Activated CD8-positive, alpha-beta T cell treated with anti-CD3 and anti-CD28 coated beads, Interleukin-2, amount 10 ng/mL, durations not matched to agents 7 days and 5 days (primary cell): ENCODE measurements at regions not wholly inside any gene's neighbourhood (a gene's known extent, or its start where the extent isn't known, plus 50 kb on each side); places are given as distances from the start of the nearest gene placed in this dataset.
"Not testable (repeated sequence)": the region's sequence is repeated elsewhere in the genome, so short reads cannot be mapped to it uniquely, and the experiment has no call there.

Source experiments
- ATAC-seq: fragments of 150-1000 bp; cut with Tn5 transposase; one replicate; pipeline ENCODE4 v1.10.0; 2021; ENCODE audit warnings: moderate library complexity
- CTCF ChIA-PET: fragments of 350-600 bp; sonication (Branson Sonifier 250); formaldehyde crosslinking; loops from one replicate; lab custom pipeline; 2021; ENCODE audit warnings: antibody characterized with exemption; lab: Charles Lee
- POLR2A ChIA-PET: fragments of 350-600 bp; sonication (Branson Sonifier 250); formaldehyde crosslinking; loops from one replicate; lab custom pipeline; 2021; ENCODE audit warnings: antibody characterized with exemption; lab: Charles Lee
- DNase-seq: peaks from one replicate; pipeline ENCODE4 v3.0.0-alpha.2; 2020
- H3K27ac Mint-ChIP-seq: one replicate; pipeline ENCODE4 v1.8.0; 2021; ENCODE audit warnings: mild to moderate bottlenecking, mixed read lengths
- H3K27me3 Mint-ChIP-seq: one replicate; pipeline ENCODE4 v1.8.0; 2021; ENCODE audit warnings: low read depth, mixed read lengths
- H3K36me3 Mint-ChIP-seq: one replicate; pipeline ENCODE4 v1.8.0; 2021; ENCODE audit warnings: low read depth, mixed read lengths
- H3K4me1 Mint-ChIP-seq: one replicate; pipeline ENCODE4 v1.8.0; 2021; ENCODE audit warnings: low read depth, mixed read lengths
- H3K4me3 Mint-ChIP-seq: one replicate; pipeline ENCODE4 v1.8.0; 2021; ENCODE audit warnings: mild to moderate bottlenecking, mixed read lengths
- H3K9me3 Mint-ChIP-seq: one replicate; pipeline ENCODE4 v1.8.0; 2022; ENCODE audit warnings: mixed read lengths; ENCODE audit not compliant: insufficient read depth

- no peaks in the 10 kb centered on the region for H3K4me1 Mint-ChIP-seq
- no peaks in the 10 kb centered on the region for H3K36me3 Mint-ChIP-seq
- no peak overlapping the region for H3K27ac Mint-ChIP-seq
- ATAC-seq (no peak), DNase-seq (no peak)
- H3K4me3 Mint-ChIP-seq, result no peak overlapping the region
- no peaks in the 10 kb centered on the region for H3K9me3 Mint-ChIP-seq
- peaks cover 2% of the 10 kb centered on the region for H3K27me3 Mint-ChIP-seq
- ChIA-PET CTCF (no interaction called here), POLR2A (no interaction called here)
Measured at GRCh38 chr2:240374085-240374907, 61.2 kb upstream of the GPC1 start.

DNA sequence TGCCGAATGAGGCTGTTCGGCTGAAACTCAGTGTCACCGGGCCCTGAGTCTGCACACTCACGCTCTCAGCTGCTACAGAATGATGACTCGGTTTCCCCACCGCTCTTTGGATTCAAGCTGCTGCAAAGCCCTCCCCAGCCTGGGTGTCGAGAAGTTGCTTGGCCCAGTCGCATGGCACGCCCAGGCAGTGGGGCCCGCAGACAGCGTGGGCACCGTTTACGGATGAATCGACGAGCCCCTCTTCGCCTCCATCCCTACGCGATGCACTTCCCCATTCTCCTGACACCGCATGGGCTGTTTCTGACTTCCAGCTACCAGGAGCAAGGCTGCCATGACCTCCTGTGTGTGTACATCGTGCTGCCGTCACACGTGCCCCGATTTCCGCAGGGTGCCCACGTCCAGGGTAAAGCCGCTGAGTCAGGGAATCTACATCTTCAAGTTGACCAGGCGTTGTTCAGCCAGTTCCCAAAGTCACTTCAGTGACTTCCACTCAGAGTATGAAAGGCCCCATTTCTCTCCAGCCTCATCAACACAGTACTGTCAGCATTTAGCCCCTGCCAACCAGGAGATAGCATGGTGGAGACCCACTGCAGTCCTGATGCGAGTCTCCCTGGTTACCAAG is 60.3 kb upstream of the GPC1 start:
- CTCF ChIA-PET, result no interaction called here
- Mint-ChIP-seq H3K27me3 (peaks cover 3% of the 10 kb centered on the region), H3K4me3 (no peak overlapping the region), H3K27ac (no peak overlapping the region), H3K36me3 (no peaks in the 10 kb centered on the region), H3K9me3 (no peaks in the 10 kb centered on the region), H3K4me1 (no peaks in the 10 kb centered on the region)
- DNase-seq, result no peak
- ATAC-seq, result no peak
- POLR2A ChIA-PET, result no interaction called here

DNA sequence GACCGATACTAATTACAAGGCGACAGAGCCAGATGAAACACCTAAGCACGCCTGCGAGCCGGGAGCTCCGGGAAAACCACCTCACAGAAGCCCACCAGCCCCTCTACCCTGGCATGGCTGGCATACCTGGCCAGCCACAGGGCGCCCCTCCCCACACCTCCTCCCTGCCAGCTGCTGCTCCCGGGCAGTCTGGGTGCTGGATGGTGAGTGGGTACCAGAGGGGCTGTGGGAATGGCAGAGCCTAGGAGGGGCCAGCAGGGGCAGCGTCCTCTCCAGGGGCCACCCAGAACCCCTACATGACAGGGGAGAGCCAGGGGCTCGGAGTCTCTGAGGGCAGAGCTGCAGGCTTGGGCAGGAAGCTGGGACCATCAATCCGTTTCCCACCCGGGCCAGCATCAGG is 58.7 kb upstream of the GPC1 start:
- POLR2A ChIA-PET, result no interaction called here
- no peak for ATAC-seq

DNA sequence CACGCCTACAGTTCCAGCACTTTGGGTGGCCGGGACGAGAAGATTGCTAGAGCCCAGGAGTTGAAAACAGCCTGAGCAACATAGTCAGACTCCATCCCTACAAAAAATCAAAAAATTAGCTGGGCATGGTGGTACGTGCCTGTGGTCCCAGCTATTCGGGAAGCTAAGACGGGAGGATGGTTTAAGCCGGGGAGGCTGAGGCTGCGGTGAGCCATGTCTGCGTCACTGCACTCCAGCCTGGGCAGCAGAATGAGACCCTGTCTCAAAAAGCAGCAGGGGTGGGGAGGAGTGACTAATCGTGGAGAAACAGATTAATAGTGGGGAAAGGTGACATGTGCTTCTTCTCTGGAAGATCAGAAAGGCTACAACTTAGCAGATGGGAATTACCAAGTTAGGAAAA is 58.1 kb upstream of the GPC1 start:
- POLR2A ChIA-PET, result interaction anchor here (0.6 kb wide), 1 partner anchor 227 kb away, joined by 3 read pairs; no protein-coding TSS in a partner anchor
- no peak for DNase-seq
- H3K27ac Mint-ChIP-seq, result no peak overlapping the region
- peaks cover 5% of the 10 kb centered on the region for H3K27me3 Mint-ChIP-seq
- H3K9me3 Mint-ChIP-seq, result no peaks in the 10 kb centered on the region
- no peak overlapping the region for H3K4me3 Mint-ChIP-seq
- H3K4me1 Mint-ChIP-seq, result no peaks in the 10 kb centered on the region
- no peaks in the 10 kb centered on the region for H3K36me3 Mint-ChIP-seq
- no peak for ATAC-seq
- CTCF ChIA-PET, result no interaction called here

More for the DNA sequence above, 58.7 kb upstream of the GPC1 start:
- H3K4me1 Mint-ChIP-seq, result no peaks in the 10 kb centered on the region
- H3K9me3 Mint-ChIP-seq, result no peaks in the 10 kb centered on the region
- DNase-seq, result no peak
- no peaks in the 10 kb centered on the region for H3K36me3 Mint-ChIP-seq
- no peak overlapping the region for H3K4me3 Mint-ChIP-seq
- no peak overlapping the region for H3K27ac Mint-ChIP-seq
- CTCF ChIA-PET, result no interaction called here
- peaks cover 5% of the 10 kb centered on the region for H3K27me3 Mint-ChIP-seq

- H3K36me3 Mint-ChIP-seq, result no peaks in the 10 kb centered on the region
- POLR2A ChIA-PET, result no interaction called here
- CTCF ChIA-PET, result no interaction called here
- H3K27me3 Mint-ChIP-seq, result peaks cover 5% of the 10 kb centered on the region
- DNase-seq (no peak), ATAC-seq (no peak)
- H3K27ac Mint-ChIP-seq, result no peak overlapping the region
- no peaks in the 10 kb centered on the region for H3K4me1 Mint-ChIP-seq
- no peaks in the 10 kb centered on the region for H3K9me3 Mint-ChIP-seq
- H3K4me3 Mint-ChIP-seq, result no peak overlapping the region
Measured at GRCh38 chr2:240379089-240379636, 56.3 kb upstream of the GPC1 start.

DNA sequence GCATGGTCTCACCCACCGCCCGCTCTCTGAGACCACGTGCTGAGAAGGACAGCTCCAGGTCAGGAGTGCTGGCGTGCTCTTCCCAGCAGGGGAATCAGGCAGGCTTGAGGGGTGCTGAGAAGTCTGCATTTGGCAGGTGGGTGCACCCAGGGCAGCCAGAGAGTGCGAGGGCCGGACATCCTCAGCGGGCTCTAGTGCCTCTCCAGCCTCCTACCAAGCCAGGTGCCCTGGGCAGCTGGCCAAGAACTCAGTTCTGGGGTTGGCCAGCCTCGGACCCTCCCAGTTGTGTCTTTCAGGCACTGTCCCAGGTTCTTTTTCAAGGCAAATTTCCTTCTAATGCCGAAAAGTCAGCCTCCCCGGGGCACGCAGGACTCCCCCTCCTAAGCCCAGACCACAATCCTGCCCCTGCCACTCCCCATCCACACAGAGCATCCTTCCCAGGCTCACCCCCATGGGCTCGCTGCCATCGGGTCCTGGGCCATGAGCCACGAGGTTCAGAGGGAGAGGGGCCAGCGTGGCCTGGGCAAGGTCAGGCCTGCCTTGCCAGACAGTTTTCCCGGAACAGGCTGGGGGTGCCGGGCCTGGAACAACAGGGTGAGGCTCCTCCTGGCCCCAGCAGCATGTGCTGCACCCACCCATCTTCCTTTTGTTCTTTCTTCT is 52.2 kb upstream of the GPC1 start:
- POLR2A ChIA-PET, result no interaction called here
- CTCF ChIA-PET, result no interaction called here
- H3K36me3 Mint-ChIP-seq, result no peaks in the 10 kb centered on the region
- peaks cover 5% of the 10 kb centered on the region for H3K27me3 Mint-ChIP-seq
- no peak for DNase-seq
- H3K27ac Mint-ChIP-seq, result no peak overlapping the region
- no peak for ATAC-seq
- H3K4me1 Mint-ChIP-seq, result no peaks in the 10 kb centered on the region
- no peak overlapping the region for H3K4me3 Mint-ChIP-seq
- H3K9me3 Mint-ChIP-seq, result no peaks in the 10 kb centered on the region

DNA sequence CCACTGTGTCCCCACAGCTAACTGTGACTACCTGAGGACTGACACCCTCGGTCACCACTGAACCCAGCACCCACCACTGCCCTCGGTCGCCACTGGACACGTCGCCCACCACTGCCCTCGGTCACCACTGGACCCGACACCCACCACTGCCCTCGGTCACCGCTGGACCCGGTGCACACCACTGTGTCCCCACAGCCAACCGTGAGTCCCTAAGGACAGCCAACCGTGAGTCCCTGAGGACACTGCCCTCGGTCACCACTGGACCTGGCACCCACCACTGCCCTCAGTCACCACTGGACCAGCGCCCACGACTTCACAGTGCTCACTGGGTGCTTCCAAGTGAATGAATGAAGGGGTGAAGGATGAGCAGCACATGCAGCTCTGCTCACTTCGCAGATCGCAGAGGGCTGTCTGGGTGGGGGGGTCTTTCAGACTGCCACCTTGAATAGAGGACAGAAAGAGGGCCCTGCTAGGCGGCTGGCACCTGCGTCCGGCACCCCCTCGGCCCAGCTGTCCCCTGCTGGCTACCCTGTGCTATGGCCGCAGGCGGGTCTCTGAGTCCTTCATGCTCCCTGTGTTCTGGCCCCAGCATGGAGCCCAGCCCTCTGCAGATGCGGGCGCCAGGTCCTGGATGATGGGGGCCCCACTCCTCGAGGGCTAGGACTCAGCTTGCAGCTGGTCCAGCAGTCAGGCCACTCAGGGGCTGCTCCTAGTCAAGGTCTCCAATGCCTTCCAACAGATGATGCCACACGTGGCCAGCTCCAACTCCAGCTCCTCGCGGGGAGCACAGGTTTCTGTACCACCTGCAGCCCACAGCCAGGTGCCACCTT is 51.4 kb upstream of the GPC1 start:
- POLR2A ChIA-PET, result no interaction called here
- Mint-ChIP-seq H3K27ac (no peak overlapping the region), H3K4me3 (no peak overlapping the region), H3K27me3 (peaks cover 3% of the 10 kb centered on the region), H3K9me3 (no peaks in the 10 kb centered on the region), H3K4me1 (no peaks in the 10 kb centered on the region), H3K36me3 (no peaks in the 10 kb centered on the region)
- CTCF ChIA-PET, result no interaction called here
- DNase-seq (no peak), ATAC-seq (no peak)

DNA sequence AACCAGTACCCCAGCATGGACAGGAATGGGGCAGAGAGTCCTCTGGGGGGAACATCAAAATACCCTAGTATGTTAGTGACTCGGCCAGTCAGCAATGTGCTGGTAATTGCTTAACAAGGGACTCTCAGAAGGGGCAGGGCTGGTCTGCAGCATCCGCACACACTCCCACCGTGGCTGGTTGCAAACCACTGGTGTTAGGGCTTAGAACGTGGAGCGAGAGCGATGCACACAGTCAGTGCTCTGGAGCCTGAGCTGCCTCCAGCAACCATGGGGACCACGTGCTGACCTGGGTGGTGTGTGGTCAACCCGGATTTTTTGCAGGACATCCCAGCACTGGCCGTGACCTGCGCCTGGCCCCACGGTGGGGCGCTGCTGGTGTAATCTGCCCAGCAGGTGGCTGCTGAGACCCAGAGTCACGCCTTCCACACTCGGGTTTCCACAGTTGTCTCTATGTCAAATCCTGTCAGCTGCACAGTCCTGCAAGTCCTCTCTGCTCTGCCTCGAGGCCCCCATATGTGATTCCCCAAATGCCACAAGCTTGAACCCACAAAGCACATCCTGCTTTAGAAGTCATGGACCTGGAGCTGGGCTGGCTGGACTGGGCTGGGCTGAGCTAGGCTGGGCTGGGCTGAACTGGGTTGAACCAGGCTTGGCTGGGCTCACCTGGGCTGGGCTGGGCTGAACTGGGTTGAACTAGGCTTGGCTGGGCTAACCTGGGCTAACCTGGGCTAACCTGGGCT is 50.6 kb upstream of the GPC1 start:
- no peaks in the 10 kb centered on the region for H3K36me3 Mint-ChIP-seq
- no peaks in the 10 kb centered on the region for H3K4me1 Mint-ChIP-seq
- ATAC-seq (peak; percentile 25), DNase-seq (no peak)
- H3K9me3 Mint-ChIP-seq, result no peaks in the 10 kb centered on the region
- H3K4me3 Mint-ChIP-seq, result no peak overlapping the region
- ChIA-PET POLR2A (no interaction called here), CTCF (no interaction called here)
- H3K27ac Mint-ChIP-seq, result no peak overlapping the region
- H3K27me3 Mint-ChIP-seq, result peaks cover 3% of the 10 kb centered on the region

GRCh38 chr2:240385451-240386161 is 49.9 kb upstream of the GPC1 start:
- H3K4me3 Mint-ChIP-seq, H3K9me3 Mint-ChIP-seq, CTCF ChIA-PET, H3K27me3 Mint-ChIP-seq, H3K4me1 Mint-ChIP-seq, H3K36me3 Mint-ChIP-seq, DNase-seq, POLR2A ChIA-PET: not testable (repeated sequence)
- peak overlapping the region; percentile 46 for H3K27ac Mint-ChIP-seq
- peak; percentile 54 for ATAC-seq
